HepG2 (cell line): ENCODE measurements at regions not wholly inside any gene's neighbourhood (a gene's known extent, or its start where the extent isn't known, plus 50 kb on each side); places are given as distances from the start of the nearest gene placed in this dataset.

Experiments
- ATAC-seq: fragments of 200-7000 bp; cut with Tn5 transposase; 3 replicates; pipeline ENCODE4 v1.9.1; 2020; ENCODE audit warnings: mild to moderate bottlenecking, moderate library complexity
- BruUV-seq: library from RNA; stranded (reverse); fragments of 400-500 nt; replicated peaks from 2 replicates; lab custom pipeline; 2021; lab: Mats Ljungman, UMichigan
- CTCF ChIA-PET: fragments of 300-600 bp; formaldehyde crosslinking; extraction: SDS; loops from one replicate; lab custom pipeline; 2021; ENCODE audit warnings: low total read pairs, inconsistent platforms, low intra/inter-chr PET ratio; lab: Yijun Ruan, JAX
- POLR2A ChIA-PET: fragments of 350-600 bp; sonication (Branson Sonifier 250); formaldehyde crosslinking; loops from one replicate; lab custom pipeline; 2020; ENCODE audit warnings: antibody characterized with exemption, inconsistent platforms; lab: Yijun Ruan, JAX
- DNase-seq: peaks from one replicate; pipeline ENCODE4 v3.0.0-alpha.2; 2015; ENCODE audit warnings: low spot score
- FAIRE-seq: peaks from 3 replicates; lab custom pipeline; 2011; peaks lifted over from hg19 to GRCh38; lab: Jason Lieb, UNC
- H2AFZ ChIP-seq: one replicate; pipeline ENCODE4 v1.6.1; 2011; ENCODE audit warnings: low read length, inconsistent platforms
- H3K27ac ChIP-seq: fragments of 300-600 bp; 3 replicates; pipeline ENCODE4 v1.8.0; 2011; ENCODE audit warnings: mixed run types, mild to moderate bottlenecking, mixed read lengths, low read length, inconsistent platforms; ENCODE audit not compliant: insufficient read depth; ENCODE audit errors: extremely low read length
- H3K27me3 ChIP-seq, 2 experiments: fragments of 200-600 bp in 1 of 2; 2 replicates in 1 of 2; 3 replicates in 1 of 2; pipeline versions ENCODE4 v1.6.0 to v1.8.0; 2011; ENCODE audit warnings: low read length in 2 of 2, mild to moderate bottlenecking in 2 of 2, moderate library complexity in 2 of 2, inconsistent platforms in 1 of 2; ENCODE audit not compliant: insufficient read depth in 2 of 2, control insufficient read depth in 1 of 2
- H3K36me3 ChIP-seq, 2 experiments: fragments of 200-600 bp in 1 of 2; replicated peaks in 1 of 2; 2 replicates in 1 of 2; 3 replicates in 1 of 2; pipeline versions ENCODE4 v1.5.1 to v1.8.0; 2011; ENCODE audit warnings: low read length in 2 of 2, inconsistent platforms in 1 of 2; ENCODE audit not compliant: insufficient read depth in 2 of 2, control insufficient read depth in 1 of 2
- H3K4me1 ChIP-seq: 2 replicates; pipeline ENCODE4 v1.5.1; 2012; ENCODE audit warnings: low read length, inconsistent platforms; ENCODE audit not compliant: insufficient read depth
- H3K4me2 ChIP-seq: 2 replicates; pipeline ENCODE4 v1.6.0; 2011; ENCODE audit warnings: low read depth, low read length, inconsistent platforms
- H3K4me3 ChIP-seq, 3 experiments: fragments of 200-600 bp in 1 of 3; sonication (generic), shearing (Covaris generic) in 1 of 3; replicated peaks in 1 of 3; 2 replicates each; pipeline ENCODE4 v1.5.1; 2011 to 2016; ENCODE audit warnings: low read length in 3 of 3, inconsistent platforms in 2 of 3, low read depth in 2 of 3, mild to moderate bottlenecking in 2 of 3, control low read depth in 1 of 3, mixed read lengths in 1 of 3; ENCODE audit not compliant: insufficient read depth in 1 of 3
- H3K79me2 ChIP-seq: one replicate; pipeline ENCODE4 v1.6.1; 2011; ENCODE audit warnings: low read length, inconsistent platforms; ENCODE audit not compliant: insufficient read depth
- H3K9ac ChIP-seq: 2 replicates; pipeline ENCODE4 v1.6.0; 2011; ENCODE audit warnings: mild to moderate bottlenecking, low read depth, low read length, inconsistent platforms; ENCODE audit not compliant: insufficient read depth
- H3K9me3 ChIP-seq: 2 replicates; pipeline ENCODE4 v1.5.1; 2012; ENCODE audit warnings: mild to moderate bottlenecking, low read length
- H4K20me1 ChIP-seq: 2 replicates; pipeline ENCODE4 v1.6.0; 2011; ENCODE audit warnings: inconsistent platforms, mild to moderate bottlenecking, low read length, moderate library complexity; ENCODE audit not compliant: insufficient read depth
- ASH2L ChIP-seq: fragments of 300-600, 200-600 bp; sonication (generic); IDR thresholded peaks from 2 replicates; pipeline ENCODE4 v1.7.0; 2017; ENCODE audit warnings: low read depth, mild to moderate bottlenecking, moderate library complexity, mixed read lengths, low read length; ENCODE audit not compliant: insufficient read length
- HHEX ChIP-seq: IDR thresholded peaks from 2 replicates; pipeline ENCODE4 v1.6.1; 2016; ENCODE audit warnings: control low read depth
- PHF20 ChIP-seq: sonication (generic); formaldehyde crosslinking; IDR thresholded peaks from 2 replicates; pipeline ENCODE4 v1.5.0; 2020; ENCODE audit warnings: mild to moderate bottlenecking, missing genetic modification reagents
- RARG ChIP-seq: sonication (generic); formaldehyde crosslinking; IDR thresholded peaks from 2 replicates; pipeline ENCODE4 v1.4.0; 2020; ENCODE audit warnings: low read depth, mild to moderate bottlenecking, missing genetic modification reagents
- TMF1 ChIP-seq: sonication (generic); formaldehyde crosslinking; IDR thresholded peaks from 2 replicates; pipeline ENCODE4 v1.8.1; 2022; ENCODE audit warnings: low read depth, missing genetic modification reagents
- TP53 ChIP-seq: sonication (generic); formaldehyde crosslinking; conservative IDR thresholded peaks from 2 replicates; pipeline ENCODE4 v1.4.0; 2020; ENCODE audit warnings: missing genetic modification reagents
- ZNF564 ChIP-seq: sonication (generic); formaldehyde crosslinking; IDR thresholded peaks from 2 replicates; pipeline ENCODE4 v1.8.1; 2023; ENCODE audit warnings: mild to moderate bottlenecking, missing genetic modification reagents
- WGBS: methylation state at CpG from one replicate; pipeline ENCODE4 v1.1.6; 2017; ENCODE audit warnings: low lambda C conversion rate; 5-methylcytosine and 5-hydroxymethylcytosine counted together
- in situ Hi-C: cut with HindIII; loops from 2 replicates; pipeline ENCODE4 v1.10.0; 2017; ENCODE audit warnings: low pct_unique_long_range_greater_than_20kb; ENCODE audit not compliant: extremely low pct_ligation_motif_present
- intact Hi-C: fragments of 100-400 bp; cut with micrococcal nuclease; formaldehyde crosslinking; loops from one replicate; pipeline ENCODE4 v1.10.0; 2022; ENCODE audit not compliant: unreplicated experiment
- TF ChIP-seq, protein P1 (sequence below): sonication (generic); formaldehyde crosslinking; IDR thresholded peaks from 2 replicates; pipeline ENCODE4 v1.5.0; 2020; ENCODE audit warnings: missing genetic modification reagents, mild to moderate bottlenecking, borderline replicate concordance
- TF ChIP-seq, protein P2 (sequence below): sonication (generic); formaldehyde crosslinking; IDR thresholded peaks from 2 replicates; pipeline ENCODE4 v1.4.0; 2020; ENCODE audit warnings: missing genetic modification reagents, borderline replicate concordance

DNA sequence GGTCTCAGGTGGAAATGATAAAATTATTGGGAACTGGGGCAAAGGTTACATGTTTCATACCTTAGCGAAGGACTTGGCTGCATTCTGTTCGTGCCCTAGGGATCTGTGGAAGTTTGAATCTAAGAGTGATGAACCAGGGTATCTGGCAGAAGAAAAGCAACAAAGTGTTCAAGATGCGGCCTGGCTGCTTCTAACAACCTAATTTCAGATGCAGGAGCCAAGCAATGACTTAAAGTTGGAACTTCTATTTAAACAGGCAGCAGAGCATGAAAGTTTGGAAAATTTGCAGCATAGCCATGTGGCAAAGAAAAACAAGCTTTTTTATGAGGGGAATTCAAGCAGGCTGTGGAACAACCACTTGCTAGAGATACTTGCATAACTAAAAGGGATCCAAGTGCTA is 73.5 kb downstream of the CD24 start (continued):
- TF ChIP-seq, protein P1, sequence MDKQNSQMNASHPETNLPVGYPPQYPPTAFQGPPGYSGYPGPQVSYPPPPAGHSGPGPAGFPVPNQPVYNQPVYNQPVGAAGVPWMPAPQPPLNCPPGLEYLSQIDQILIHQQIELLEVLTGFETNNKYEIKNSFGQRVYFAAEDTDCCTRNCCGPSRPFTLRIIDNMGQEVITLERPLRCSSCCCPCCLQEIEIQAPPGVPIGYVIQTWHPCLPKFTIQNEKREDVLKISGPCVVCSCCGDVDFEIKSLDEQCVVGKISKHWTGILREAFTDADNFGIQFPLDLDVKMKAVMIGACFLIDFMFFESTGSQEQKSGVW (CRISPR knock-in tag), result no peak
- TF ChIP-seq TMF1 (CRISPR knock-in tag) (no peak), HHEX (CRISPR knock-in tag) (no peak), ASH2L (no peak), PHF20 (no peak), TP53 (CRISPR knock-in tag) (no peak)
- TF ChIP-seq, protein P2, sequence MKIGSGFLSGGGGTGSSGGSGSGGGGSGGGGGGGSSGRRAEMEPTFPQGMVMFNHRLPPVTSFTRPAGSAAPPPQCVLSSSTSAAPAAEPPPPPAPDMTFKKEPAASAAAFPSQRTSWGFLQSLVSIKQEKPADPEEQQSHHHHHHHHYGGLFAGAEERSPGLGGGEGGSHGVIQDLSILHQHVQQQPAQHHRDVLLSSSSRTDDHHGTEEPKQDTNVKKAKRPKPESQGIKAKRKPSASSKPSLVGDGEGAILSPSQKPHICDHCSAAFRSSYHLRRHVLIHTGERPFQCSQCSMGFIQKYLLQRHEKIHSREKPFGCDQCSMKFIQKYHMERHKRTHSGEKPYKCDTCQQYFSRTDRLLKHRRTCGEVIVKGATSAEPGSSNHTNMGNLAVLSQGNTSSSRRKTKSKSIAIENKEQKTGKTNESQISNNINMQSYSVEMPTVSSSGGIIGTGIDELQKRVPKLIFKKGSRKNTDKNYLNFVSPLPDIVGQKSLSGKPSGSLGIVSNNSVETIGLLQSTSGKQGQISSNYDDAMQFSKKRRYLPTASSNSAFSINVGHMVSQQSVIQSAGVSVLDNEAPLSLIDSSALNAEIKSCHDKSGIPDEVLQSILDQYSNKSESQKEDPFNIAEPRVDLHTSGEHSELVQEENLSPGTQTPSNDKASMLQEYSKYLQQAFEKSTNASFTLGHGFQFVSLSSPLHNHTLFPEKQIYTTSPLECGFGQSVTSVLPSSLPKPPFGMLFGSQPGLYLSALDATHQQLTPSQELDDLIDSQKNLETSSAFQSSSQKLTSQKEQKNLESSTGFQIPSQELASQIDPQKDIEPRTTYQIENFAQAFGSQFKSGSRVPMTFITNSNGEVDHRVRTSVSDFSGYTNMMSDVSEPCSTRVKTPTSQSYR (CRISPR knock-in tag), result no peak
- TF ChIP-seq, all 625 proteins: peak for 0

DNA sequence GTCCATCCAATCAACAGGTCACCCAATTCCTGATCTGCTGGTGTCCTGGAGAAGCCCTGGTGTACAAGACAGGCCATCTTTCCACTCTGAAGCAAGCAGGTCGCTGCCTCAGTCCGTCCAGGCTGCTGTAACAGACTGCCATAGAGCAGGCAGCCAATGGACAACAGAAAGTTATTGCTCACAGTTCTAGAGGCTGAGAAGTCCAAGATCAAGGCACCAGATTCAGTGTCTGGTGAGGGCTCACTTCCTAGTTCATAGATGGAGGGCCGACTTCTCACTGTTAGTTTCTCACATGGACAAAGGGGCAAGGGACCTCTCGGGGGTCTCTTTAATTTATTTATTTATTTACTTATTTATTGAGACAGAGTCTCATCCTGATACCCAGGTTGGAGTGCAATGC is 74.8 kb downstream of the CD24 start:
- no peak overlapping the region for H3K4me3 ChIP-seq
- 0% methylated on average over 2 of the region's 4 CpGs for WGBS
- no peak overlapping the region for H3K9ac ChIP-seq
- CTCF ChIA-PET, result no interaction called here
- in situ Hi-C loops (no loop called here), intact Hi-C loops (no loop called here)
- no peaks in the 10 kb centered on the region for H4K20me1 ChIP-seq
- no peak for FAIRE-seq
- H3K9me3 ChIP-seq, result peaks cover 13% of the 10 kb centered on the region
- ATAC-seq, result no peak
- POLR2A ChIA-PET, result no interaction called here
- H3K27me3 ChIP-seq, result peaks cover 0 to 3% of the 10 kb centered on the region in 2 experiments; a peak in 2 of 5 replicates
- no peak overlapping the region for H3K27ac ChIP-seq
- DNase-seq, result no peak
- peaks cover 40% of the 10 kb centered on the region for H3K4me1 ChIP-seq
- BruUV-seq, result no TSS peak
- no peak for TF ChIP-seq RARG (CRISPR knock-in tag)
- TF ChIP-seq ZNF564 (CRISPR knock-in tag), result peak; percentile 91; the same call in 1 of the 2 replicates
- TF ChIP-seq, all 625 proteins: peak for 1
- Histone ChIP-seq H3K79me2 (no peaks in the 10 kb centered on the region), H3K4me2 (no peak overlapping the region), H2AFZ (no peak overlapping the region), H3K36me3 (no peaks in the 10 kb centered on the region)
